RWPE1 (cell line): ENCODE measurements at regions not wholly inside any gene's neighbourhood (a gene's known extent, or its start where the extent isn't known, plus 50 kb on each side); places are given as distances from the start of the nearest gene placed in this dataset.

Experiments
- CTCF ChIA-PET: fragments of 350-600 bp; sonication (Branson Sonifier 250); formaldehyde crosslinking; extraction: SDS; loops from one replicate; lab custom pipeline; 2021; lab: Yijun Ruan, JAX
- POLR2A ChIA-PET: fragments of 400-600 bp; formaldehyde crosslinking; extraction: SDS; loops from one replicate; lab custom pipeline; 2020; ENCODE audit warnings: antibody characterized with exemption; ENCODE audit not compliant: low non-redundant PET; lab: Yijun Ruan, JAX
- DNase-seq: peaks from one replicate; pipeline ENCODE4 v3.0.0; 2012; ENCODE audit warnings: low spot score
- H3K27ac ChIP-seq: fragments of 450-650 bp; 2 replicates; pipeline ENCODE4 v1.5.1; 2017
- TF ChIP-seq, protein P1 (sequence below): fragments of 450-650 bp; conservative IDR thresholded peaks from 2 replicates; pipeline ENCODE4 v1.5.1; 2017; ENCODE audit warnings: low read depth, mild to moderate bottlenecking

DNA sequence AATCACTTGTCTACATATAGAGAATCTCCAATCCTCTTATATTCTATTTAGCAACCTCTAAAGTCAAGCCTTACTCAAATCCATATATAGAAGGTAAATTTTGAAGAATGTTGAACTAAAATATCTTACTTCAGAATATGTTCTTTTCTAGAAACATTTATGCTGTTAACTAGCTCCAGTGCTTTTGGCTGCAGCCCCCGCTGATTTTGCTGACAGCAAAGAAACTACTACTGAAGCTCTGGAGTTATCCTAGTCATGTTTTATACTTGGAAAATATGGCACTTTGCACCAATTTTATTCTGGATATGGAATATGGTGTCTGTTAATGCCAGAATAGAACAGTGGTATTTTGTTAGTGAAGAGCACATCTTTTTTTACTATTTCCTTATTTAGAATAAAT lies 212.4 kb upstream of the FSIP2 start:
- DNase-seq: no peak
- POLR2A ChIA-PET: no interaction called here

DNA sequence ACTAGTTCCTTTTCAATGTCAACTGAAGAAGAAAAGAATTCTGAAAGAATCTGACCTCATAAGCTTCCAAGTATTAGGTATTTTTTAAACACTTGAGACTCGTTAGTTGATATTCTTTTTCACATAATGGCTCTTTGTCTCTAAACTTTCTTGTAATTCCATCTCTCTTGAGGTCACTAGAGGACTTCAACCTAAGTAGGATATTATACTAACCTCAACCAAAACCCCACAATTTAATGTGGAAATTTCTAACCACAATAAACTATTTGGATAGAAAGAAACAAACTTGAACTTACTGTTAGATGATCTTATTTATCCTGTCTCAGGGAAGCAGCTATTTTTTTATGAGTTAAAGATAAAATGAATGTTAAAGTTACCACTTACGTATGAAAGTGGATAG lies 206.9 kb upstream of the FSIP2 start:
- DNase-seq: no peak
- CTCF ChIA-PET: no interaction called here
- H3K27ac ChIP-seq: no peak overlapping the region
- TF ChIP-seq, protein P1, sequence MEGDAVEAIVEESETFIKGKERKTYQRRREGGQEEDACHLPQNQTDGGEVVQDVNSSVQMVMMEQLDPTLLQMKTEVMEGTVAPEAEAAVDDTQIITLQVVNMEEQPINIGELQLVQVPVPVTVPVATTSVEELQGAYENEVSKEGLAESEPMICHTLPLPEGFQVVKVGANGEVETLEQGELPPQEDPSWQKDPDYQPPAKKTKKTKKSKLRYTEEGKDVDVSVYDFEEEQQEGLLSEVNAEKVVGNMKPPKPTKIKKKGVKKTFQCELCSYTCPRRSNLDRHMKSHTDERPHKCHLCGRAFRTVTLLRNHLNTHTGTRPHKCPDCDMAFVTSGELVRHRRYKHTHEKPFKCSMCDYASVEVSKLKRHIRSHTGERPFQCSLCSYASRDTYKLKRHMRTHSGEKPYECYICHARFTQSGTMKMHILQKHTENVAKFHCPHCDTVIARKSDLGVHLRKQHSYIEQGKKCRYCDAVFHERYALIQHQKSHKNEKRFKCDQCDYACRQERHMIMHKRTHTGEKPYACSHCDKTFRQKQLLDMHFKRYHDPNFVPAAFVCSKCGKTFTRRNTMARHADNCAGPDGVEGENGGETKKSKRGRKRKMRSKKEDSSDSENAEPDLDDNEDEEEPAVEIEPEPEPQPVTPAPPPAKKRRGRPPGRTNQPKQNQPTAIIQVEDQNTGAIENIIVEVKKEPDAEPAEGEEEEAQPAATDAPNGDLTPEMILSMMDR: no peak
- POLR2A ChIA-PET: no interaction called here

More for the DNA sequence above, 212.4 kb upstream of the FSIP2 start:
- H3K27ac ChIP-seq: no peak overlapping the region
- TF ChIP-seq, protein P1: no peak
- CTCF ChIA-PET: no interaction called here

DNA sequence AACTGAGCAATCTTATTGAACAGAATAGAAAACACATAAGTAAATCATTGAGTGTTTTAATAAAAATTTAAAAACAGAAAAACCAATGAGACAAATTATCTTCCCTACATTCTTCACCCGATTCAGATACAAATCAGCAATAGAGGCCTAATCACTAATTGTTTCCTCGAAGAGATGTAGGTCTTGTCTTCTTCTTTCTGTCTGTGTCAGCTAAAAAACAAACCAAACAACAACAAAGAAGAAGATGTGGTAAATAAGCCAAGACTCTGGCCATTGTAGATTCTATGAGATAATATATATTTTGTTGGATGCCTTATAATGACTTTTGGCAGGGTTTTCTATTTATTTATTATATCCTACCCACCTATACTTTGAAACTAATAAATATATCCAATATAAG lies 200.9 kb upstream of the FSIP2 start:
- POLR2A ChIA-PET: no interaction called here
- DNase-seq: no peak
- TF ChIP-seq, protein P1: no peak
- no peak overlapping the region for H3K27ac ChIP-seq
- CTCF ChIA-PET: no interaction called here

DNA sequence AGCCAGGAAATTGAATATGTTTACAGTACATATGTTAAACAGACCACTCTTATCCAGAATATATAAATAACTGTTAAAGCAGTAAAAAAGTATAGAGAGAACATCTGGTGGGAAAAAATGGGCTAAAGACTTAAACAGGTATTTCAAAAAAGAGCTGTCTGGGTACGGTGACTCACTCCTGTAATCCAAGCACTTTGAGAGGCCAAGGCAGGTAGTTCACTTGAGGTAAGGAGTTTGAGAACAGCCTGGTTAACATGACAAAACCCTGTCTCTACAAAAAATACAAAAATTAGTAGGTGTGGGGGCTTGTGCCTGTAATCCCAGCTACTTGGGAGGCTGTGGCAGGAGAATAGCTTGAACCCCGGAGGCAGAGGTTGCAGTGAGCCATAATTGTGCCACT lies 171.4 kb upstream of the FSIP2 start:
- ChIA-PET POLR2A (no interaction called here), CTCF (no interaction called here)
- no peak overlapping the region for H3K27ac ChIP-seq
- no peak for DNase-seq
- TF ChIP-seq, protein P1: no peak

DNA sequence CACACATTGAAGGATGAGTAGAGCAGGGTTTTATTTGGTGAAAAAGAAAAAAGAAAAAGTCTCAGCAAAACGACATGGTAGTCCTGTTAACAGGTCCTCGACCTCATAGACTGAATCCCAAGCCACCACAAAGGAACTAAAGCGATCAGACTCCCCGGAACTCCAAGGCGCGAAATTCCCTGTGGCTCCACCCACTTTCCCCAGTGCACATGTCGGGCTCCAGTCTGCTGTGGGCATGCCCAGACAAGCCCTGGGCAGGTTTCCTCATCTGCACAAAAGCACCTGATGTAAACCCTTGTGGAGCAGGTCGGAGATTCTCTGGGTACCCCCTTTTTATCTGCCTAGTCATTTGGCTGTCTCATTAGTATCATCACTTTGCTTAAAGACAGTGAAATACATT lies 170.7 kb upstream of the FSIP2 start:
- TF ChIP-seq, protein P1: no peak
- no peak overlapping the region for H3K27ac ChIP-seq
- POLR2A ChIA-PET: no interaction called here
- CTCF ChIA-PET: no interaction called here
- DNase-seq: no peak

DNA sequence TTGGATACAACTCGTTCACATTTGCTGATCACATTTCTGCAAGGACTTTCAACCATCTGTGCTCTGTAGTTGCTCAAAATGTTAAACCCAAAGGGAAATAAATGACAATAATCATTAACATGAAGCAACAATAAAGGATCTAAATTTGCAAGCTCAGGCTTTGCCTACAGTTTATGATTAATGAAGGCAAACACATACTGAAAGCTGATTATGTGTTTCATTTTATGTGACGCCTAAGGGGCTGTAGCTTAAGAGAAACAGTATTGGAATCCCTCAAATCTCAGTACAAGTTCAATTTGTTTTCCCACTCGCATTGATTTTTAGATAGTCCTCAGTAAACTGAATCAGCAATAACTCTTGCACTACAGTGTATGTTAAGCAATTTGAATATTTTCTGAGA lies 160.3 kb upstream of the FSIP2 start:
- DNase-seq: no peak
- H3K27ac ChIP-seq: no peak overlapping the region
- CTCF ChIA-PET: no interaction called here
- POLR2A ChIA-PET: no interaction called here
- TF ChIP-seq, protein P1: no peak
